ENCODE measurements at regions not wholly inside any gene's neighbourhood (a gene's known extent, or its start where the extent isn't known, plus 50 kb on each side); places are given as distances from the start of the nearest gene placed in this dataset.

DNA sequence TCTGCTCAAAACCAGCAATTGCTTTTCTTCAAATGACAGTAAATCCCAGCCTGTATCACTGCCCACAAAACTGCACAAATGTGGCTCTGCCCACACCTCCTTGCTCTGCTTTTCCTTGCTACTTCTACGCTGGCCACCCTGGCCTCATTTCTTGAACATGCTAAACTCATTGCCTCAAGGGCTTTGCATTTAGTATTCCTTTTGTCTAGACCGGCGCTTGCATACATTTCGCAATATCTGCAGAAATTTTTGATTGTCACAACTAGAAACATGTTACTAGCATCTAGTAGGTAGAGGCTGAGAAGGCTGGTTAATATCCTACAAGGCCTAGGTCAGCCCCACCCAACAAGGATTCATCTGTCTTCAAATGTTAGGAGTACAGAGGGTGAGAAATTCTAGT, 2357.8 kb downstream of the MAT2B start (continued):
- no peak for TF ChIP-seq ESRRA (CRISPR knock-in tag; IDR thresholded peaks at IDR 0.05; ENCODE audit: borderline replicate concordance)
- TF ChIP-seq, protein P1, sequence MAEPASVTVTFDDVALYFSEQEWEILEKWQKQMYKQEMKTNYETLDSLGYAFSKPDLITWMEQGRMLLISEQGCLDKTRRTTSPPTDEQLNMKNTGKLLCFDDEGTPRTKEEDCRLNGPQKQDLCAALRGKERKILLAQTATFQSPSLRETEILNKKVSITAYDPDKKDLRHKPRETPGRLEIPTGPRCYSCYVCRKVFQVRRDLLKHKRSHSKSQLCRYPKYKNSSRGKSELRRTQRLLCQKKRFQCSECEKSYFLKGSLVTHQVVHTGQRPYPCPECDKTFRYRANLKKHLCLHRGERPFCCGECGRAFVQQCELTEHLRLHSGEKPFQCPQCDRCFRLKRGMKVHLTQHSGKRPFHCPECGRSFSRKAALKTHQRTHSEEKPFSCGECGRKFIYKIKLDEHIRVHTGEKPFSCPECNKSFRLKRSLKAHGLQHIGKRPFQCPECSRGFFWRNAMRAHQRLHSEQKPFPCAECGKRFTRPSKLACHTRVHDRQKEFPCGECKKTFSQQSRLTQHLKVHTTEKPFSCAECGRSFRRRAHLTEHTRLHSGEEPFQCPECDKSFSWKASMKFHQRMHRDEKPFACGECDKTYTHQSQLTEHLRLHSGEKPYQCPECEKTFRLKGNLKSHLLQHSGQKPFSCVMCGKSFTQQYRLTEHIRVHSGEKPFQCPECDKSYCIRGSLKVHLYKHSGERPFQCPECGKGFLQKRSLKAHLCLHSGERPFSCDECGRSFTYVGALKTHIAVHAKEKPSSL (CRISPR knock-in tag; conservative IDR thresholded peaks at IDR 0.05) = no peak
- TF ChIP-seq SMAD4 (CRISPR knock-in tag; IDR thresholded peaks at IDR 0.05) = no peak
- TF ChIP-seq, protein P2, sequence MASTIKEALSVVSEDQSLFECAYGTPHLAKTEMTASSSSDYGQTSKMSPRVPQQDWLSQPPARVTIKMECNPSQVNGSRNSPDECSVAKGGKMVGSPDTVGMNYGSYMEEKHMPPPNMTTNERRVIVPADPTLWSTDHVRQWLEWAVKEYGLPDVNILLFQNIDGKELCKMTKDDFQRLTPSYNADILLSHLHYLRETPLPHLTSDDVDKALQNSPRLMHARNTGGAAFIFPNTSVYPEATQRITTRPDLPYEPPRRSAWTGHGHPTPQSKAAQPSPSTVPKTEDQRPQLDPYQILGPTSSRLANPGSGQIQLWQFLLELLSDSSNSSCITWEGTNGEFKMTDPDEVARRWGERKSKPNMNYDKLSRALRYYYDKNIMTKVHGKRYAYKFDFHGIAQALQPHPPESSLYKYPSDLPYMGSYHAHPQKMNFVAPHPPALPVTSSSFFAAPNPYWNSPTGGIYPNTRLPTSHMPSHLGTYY (CRISPR knock-in tag; IDR thresholded peaks at IDR 0.05) = no peak
- TF ChIP-seq, protein P3, sequence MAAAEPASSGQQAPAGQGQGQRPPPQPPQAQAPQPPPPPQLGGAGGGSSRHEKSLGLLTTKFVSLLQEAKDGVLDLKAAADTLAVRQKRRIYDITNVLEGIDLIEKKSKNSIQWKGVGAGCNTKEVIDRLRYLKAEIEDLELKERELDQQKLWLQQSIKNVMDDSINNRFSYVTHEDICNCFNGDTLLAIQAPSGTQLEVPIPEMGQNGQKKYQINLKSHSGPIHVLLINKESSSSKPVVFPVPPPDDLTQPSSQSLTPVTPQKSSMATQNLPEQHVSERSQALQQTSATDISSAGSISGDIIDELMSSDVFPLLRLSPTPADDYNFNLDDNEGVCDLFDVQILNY (CRISPR knock-in tag; IDR thresholded peaks at IDR 0.05) = no peak
- no peak for TF ChIP-seq TEAD1 (CRISPR knock-in tag; IDR thresholded peaks at IDR 0.05)
- TF ChIP-seq, protein P4, sequence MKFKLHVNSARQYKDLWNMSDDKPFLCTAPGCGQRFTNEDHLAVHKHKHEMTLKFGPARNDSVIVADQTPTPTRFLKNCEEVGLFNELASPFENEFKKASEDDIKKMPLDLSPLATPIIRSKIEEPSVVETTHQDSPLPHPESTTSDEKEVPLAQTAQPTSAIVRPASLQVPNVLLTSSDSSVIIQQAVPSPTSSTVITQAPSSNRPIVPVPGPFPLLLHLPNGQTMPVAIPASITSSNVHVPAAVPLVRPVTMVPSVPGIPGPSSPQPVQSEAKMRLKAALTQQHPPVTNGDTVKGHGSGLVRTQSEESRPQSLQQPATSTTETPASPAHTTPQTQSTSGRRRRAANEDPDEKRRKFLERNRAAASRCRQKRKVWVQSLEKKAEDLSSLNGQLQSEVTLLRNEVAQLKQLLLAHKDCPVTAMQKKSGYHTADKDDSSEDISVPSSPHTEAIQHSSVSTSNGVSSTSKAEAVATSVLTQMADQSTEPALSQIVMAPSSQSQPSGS (CRISPR knock-in tag; IDR thresholded peaks at IDR 0.05; ENCODE audit: borderline replicate concordance, low read depth) = no peak
- TF ChIP-seq, protein P5, sequence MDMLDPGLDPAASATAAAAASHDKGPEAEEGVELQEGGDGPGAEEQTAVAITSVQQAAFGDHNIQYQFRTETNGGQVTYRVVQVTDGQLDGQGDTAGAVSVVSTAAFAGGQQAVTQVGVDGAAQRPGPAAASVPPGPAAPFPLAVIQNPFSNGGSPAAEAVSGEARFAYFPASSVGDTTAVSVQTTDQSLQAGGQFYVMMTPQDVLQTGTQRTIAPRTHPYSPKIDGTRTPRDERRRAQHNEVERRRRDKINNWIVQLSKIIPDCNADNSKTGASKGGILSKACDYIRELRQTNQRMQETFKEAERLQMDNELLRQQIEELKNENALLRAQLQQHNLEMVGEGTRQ (CRISPR knock-in tag; IDR thresholded peaks at IDR 0.05) = no peak

DNA sequence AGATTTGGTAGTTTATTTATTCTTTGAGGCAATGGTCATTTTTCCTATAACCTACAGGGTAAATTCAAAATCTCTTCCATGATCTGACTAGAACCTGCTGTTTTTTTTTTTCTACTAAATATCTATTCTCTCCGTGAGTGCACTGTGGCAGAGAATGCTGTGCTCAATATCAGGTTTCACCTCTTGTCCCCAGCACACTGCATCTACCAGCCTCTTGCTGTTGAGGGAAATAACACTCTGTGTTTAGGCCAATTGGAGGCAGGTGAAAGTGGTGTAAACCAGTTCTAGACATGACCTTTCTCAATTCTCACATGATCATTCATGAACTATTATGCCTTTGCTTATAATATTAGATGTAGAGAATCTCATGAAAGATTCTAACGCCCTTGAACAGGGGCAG, 2365.9 kb downstream of the MAT2B start:
- Mint-ChIP-seq H3K4me3 (no peak overlapping the region), H3K27ac (no peak overlapping the region), H3K36me3 (no peaks in the 10 kb centered on the region), H3K9me3 (no peaks in the 10 kb centered on the region), H3K27me3 (ENCODE audit: low read depth) (no peaks in the 10 kb centered on the region), H3K4me1 (peaks cover 3% of the 10 kb centered on the region; the same call in 1 of the 2 replicates)
- ChIA-PET CTCF (no interaction called here), POLR2A (no interaction called here)
- ATAC-seq = peak; percentile 55; the same call in 1 of the 2 replicates
- no peak for DNase-seq (ENCODE audit: low spot score)
- TF ChIP-seq GRHL2 (CRISPR knock-in tag; IDR thresholded peaks at IDR 0.05; ENCODE audit: insufficient replicate concordance, severe bottlenecking) (no peak), NR2C2 (CRISPR knock-in tag; IDR thresholded peaks at IDR 0.05) (no peak), PRRX2 (CRISPR knock-in tag; IDR thresholded peaks at IDR 0.05) (no peak), ZNF232 (CRISPR knock-in tag; IDR thresholded peaks at IDR 0.05) (no peak), NR1H2 (CRISPR knock-in tag; IDR thresholded peaks at IDR 0.05) (no peak), JAZF1 (CRISPR knock-in tag; IDR thresholded peaks at IDR 0.05) (no peak)
- TF ChIP-seq, protein P6, sequence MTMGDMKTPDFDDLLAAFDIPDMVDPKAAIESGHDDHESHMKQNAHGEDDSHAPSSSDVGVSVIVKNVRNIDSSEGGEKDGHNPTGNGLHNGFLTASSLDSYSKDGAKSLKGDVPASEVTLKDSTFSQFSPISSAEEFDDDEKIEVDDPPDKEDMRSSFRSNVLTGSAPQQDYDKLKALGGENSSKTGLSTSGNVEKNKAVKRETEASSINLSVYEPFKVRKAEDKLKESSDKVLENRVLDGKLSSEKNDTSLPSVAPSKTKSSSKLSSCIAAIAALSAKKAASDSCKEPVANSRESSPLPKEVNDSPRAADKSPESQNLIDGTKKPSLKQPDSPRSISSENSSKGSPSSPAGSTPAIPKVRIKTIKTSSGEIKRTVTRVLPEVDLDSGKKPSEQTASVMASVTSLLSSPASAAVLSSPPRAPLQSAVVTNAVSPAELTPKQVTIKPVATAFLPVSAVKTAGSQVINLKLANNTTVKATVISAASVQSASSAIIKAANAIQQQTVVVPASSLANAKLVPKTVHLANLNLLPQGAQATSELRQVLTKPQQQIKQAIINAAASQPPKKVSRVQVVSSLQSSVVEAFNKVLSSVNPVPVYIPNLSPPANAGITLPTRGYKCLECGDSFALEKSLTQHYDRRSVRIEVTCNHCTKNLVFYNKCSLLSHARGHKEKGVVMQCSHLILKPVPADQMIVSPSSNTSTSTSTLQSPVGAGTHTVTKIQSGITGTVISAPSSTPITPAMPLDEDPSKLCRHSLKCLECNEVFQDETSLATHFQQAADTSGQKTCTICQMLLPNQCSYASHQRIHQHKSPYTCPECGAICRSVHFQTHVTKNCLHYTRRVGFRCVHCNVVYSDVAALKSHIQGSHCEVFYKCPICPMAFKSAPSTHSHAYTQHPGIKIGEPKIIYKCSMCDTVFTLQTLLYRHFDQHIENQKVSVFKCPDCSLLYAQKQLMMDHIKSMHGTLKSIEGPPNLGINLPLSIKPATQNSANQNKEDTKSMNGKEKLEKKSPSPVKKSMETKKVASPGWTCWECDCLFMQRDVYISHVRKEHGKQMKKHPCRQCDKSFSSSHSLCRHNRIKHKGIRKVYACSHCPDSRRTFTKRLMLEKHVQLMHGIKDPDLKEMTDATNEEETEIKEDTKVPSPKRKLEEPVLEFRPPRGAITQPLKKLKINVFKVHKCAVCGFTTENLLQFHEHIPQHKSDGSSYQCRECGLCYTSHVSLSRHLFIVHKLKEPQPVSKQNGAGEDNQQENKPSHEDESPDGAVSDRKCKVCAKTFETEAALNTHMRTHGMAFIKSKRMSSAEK (CRISPR knock-in tag; IDR thresholded peaks at IDR 0.05; ENCODE audit: borderline replicate concordance) = no peak
- TF ChIP-seq, protein P2 (CRISPR knock-in tag; IDR thresholded peaks at IDR 0.05) = no peak
- TF ChIP-seq, protein P7, sequence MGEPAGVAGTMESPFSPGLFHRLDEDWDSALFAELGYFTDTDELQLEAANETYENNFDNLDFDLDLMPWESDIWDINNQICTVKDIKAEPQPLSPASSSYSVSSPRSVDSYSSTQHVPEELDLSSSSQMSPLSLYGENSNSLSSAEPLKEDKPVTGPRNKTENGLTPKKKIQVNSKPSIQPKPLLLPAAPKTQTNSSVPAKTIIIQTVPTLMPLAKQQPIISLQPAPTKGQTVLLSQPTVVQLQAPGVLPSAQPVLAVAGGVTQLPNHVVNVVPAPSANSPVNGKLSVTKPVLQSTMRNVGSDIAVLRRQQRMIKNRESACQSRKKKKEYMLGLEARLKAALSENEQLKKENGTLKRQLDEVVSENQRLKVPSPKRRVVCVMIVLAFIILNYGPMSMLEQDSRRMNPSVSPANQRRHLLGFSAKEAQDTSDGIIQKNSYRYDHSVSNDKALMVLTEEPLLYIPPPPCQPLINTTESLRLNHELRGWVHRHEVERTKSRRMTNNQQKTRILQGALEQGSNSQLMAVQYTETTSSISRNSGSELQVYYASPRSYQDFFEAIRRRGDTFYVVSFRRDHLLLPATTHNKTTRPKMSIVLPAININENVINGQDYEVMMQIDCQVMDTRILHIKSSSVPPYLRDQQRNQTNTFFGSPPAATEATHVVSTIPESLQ (CRISPR knock-in tag; IDR thresholded peaks at IDR 0.05) = no peak
- TF ChIP-seq, protein P8, sequence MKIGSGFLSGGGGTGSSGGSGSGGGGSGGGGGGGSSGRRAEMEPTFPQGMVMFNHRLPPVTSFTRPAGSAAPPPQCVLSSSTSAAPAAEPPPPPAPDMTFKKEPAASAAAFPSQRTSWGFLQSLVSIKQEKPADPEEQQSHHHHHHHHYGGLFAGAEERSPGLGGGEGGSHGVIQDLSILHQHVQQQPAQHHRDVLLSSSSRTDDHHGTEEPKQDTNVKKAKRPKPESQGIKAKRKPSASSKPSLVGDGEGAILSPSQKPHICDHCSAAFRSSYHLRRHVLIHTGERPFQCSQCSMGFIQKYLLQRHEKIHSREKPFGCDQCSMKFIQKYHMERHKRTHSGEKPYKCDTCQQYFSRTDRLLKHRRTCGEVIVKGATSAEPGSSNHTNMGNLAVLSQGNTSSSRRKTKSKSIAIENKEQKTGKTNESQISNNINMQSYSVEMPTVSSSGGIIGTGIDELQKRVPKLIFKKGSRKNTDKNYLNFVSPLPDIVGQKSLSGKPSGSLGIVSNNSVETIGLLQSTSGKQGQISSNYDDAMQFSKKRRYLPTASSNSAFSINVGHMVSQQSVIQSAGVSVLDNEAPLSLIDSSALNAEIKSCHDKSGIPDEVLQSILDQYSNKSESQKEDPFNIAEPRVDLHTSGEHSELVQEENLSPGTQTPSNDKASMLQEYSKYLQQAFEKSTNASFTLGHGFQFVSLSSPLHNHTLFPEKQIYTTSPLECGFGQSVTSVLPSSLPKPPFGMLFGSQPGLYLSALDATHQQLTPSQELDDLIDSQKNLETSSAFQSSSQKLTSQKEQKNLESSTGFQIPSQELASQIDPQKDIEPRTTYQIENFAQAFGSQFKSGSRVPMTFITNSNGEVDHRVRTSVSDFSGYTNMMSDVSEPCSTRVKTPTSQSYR (CRISPR knock-in tag; IDR thresholded peaks at IDR 0.05) = no peak
